Muscle of leg (tissue), 3 donors: ENCODE measurements at regions not wholly inside any gene's neighbourhood (a gene's known extent, or its start where the extent isn't known, plus 50 kb on each side); places are given as distances from the start of the nearest gene placed in this dataset.

Experiments used
- DNase-seq: peaks from one replicate; pipeline ENCODE4 v3.0.0; 2013
- H3K27ac ChIP-seq: one replicate; pipeline ENCODE4 v1.5.1; 2013; ENCODE audit warnings: mild to moderate bottlenecking, low read length, control low read depth
- H3K27me3 ChIP-seq: one replicate; pipeline ENCODE4 v1.6.1; 2013; ENCODE audit warnings: low read length; ENCODE audit not compliant: control insufficient read depth, insufficient read depth
- H3K36me3 ChIP-seq: one replicate; pipeline ENCODE4 v1.6.1; 2013; ENCODE audit warnings: low read length; ENCODE audit not compliant: control insufficient read depth, insufficient read depth
- H3K4me1 ChIP-seq: one replicate; pipeline ENCODE4 v1.6.1; 2013; ENCODE audit warnings: low read length; ENCODE audit not compliant: control insufficient read depth, insufficient read depth
- H3K4me3 ChIP-seq: one replicate; pipeline ENCODE4 v1.5.1; 2013; ENCODE audit warnings: low read length, control low read depth
- H3K9me3 ChIP-seq: replicated peaks from 2 replicates; pipeline ENCODE4 v1.6.1; 2013; ENCODE audit warnings: low read depth, low read length; ENCODE audit not compliant: control insufficient read depth
- WGBS: methylation state at CpG from one replicate; pipeline ENCODE4 v1.1.5; 2013; ENCODE audit warnings: missing lambda C conversion rate; ENCODE audit not compliant: insufficient coverage; 5-methylcytosine and 5-hydroxymethylcytosine counted together

DNA sequence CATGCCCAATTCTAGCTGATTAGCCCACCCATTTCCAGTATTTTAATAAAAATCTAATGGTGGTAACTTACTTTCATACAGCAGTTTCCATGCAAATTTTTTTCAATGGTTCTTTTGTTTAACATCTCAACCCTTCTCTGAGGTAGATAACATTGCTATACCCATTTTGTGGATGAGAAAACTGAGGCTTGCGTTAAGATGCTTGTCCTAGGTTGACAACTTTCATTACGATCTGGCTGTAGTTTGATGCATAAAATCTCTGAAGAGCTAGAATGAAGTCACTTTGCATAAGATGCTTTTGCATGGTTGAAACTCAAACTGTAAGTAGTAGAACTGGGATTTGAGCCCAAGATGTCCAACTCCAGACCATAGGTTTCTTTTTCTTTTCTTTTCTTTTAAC, 309.5 kb upstream of the PODXL start:
- Histone ChIP-seq H3K4me1 (peaks cover 2% of the 10 kb centered on the region), H3K9me3 (no peaks in the 10 kb centered on the region), H3K27ac (no peak overlapping the region), H3K27me3 (no peaks in the 10 kb centered on the region), H3K4me3 (no peak overlapping the region), H3K36me3 (no peaks in the 10 kb centered on the region)
- no peak for DNase-seq
- WGBS, result no CpG with 5 or more reads among the region's 2 CpGs

DNA sequence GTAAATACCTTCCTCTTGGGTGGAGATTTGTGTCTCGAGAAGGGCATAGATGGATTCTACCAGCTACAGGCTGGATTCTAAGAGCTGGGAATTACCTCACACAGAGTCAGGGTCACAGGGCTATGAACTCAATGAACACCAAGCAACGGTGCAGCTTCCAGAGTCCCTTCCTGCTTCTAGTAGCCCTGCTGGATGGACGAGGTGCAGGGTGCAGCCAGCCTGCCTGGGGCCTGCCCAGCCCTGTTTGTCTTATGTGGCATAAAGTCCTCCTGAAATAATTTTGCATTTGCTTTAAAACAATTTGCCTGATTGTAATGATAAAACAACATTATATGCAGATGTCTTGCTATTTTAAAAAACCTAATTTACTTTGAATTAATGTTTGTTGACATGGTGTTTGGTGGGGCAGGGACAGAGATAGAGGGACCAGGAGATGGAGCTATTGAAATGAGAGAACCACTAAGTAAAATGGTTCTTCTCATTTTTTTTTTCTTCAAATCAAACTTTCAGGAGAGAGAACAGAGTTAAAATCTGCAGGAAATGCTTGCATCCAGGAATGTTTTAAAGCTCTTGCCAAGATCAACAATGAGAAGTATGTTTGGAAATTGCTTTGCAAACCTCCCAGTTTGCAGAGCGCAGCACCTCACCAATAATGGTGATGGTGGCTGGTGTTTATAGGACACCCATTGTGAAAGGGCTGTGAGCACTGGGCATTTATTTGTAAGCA, 305.4 kb upstream of the PODXL start:
- H3K36me3 ChIP-seq, result no peaks in the 10 kb centered on the region
- peaks cover 2% of the 10 kb centered on the region for H3K4me1 ChIP-seq
- H3K27ac ChIP-seq, result no peak overlapping the region
- WGBS, result 33% methylated on average over 1 of the region's 4 CpGs
- no peaks in the 10 kb centered on the region for H3K27me3 ChIP-seq
- no peaks in the 10 kb centered on the region for H3K9me3 ChIP-seq
- H3K4me3 ChIP-seq, result no peak overlapping the region
- peak; percentile 10 for DNase-seq

DNA sequence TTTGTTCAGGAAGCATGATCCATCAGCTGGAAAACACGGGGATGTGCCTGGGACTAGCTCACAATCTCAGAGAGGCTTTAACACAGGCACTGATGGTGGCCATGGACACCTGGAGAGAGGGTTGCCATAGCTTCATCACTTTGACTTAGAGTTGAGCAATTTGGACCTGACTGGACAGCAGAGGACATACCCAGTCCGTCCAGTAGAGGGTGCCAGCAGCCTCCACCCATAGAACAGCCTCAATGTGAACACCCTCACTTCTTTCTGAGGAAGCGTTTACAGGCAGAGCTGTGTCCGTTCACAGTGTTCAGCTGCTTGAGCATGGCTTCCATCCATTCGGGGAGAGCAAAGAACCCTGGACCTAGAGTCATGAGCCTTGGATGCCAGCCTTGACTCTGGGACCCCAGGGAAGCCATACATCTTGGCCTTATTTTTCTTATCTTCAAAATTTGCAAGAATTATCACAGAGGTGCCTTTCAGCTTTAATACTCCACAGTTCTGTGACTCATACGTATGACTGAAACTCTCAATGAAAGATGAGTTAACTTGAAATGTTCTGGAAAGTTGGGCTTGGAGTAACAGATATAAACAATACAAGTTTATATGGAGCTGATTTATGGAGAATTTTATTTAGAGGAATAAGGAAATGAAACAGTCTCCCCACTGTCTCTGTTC, 302.9 kb upstream of the PODXL start:
- Histone ChIP-seq H3K36me3 (no peaks in the 10 kb centered on the region), H3K27ac (no peak overlapping the region), H3K4me3 (no peak overlapping the region), H3K9me3 (no peaks in the 10 kb centered on the region), H3K4me1 (peaks cover 2% of the 10 kb centered on the region), H3K27me3 (no peaks in the 10 kb centered on the region)
- DNase-seq, result peak; percentile 43
- WGBS, result 0% methylated on average over 5 of the region's 6 CpGs

DNA sequence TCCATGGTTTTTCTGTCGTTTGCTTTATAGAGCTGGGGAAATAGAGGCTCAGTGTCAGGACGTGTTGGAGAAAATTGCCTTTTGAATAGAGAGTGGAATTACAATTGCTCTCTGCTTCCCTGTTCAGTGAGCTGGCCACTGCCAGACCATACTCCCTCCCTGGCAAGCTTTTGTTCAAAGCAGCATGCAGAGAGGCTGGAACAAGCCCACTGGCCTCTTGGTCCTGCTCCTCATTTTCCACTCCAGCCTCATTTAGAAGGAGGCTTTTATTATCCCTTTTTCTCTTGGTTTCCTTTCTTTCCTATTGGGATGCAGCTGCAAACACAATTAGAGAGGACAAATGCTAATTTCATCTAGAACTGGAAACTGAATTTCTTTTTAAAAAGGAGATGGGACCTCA, 302.2 kb upstream of the PODXL start:
- H3K27me3 ChIP-seq, result no peaks in the 10 kb centered on the region
- H3K36me3 ChIP-seq, result no peaks in the 10 kb centered on the region
- H3K27ac ChIP-seq, result no peak overlapping the region
- no CpG with 5 or more reads among the region's 2 CpGs for WGBS
- no peak overlapping the region for H3K4me3 ChIP-seq
- peaks cover 2% of the 10 kb centered on the region for H3K4me1 ChIP-seq
- peak; percentile 73 for DNase-seq
- peaks cover 1% of the 10 kb centered on the region for H3K9me3 ChIP-seq

DNA sequence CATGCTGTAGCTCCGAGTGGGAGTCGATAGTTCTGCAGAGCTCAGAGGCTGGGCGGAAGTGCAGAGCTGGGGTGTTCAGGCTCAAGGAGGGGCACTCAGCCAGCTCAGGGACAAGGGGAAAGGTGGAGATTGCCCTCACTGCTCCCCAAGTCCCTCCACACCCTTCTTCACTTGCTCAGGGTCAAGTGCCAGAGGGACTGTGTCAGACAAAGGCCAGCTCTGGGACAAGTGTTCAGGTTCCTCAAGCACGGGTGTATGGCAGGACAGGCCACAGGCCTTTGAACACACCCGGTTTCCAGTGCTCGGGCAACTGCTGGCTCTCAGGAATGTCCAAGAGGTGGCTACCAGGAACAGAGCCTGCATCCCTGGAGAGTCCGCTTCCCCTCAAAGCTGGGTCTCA, 293.0 kb upstream of the PODXL start:
- no peak for DNase-seq
- peaks cover 7% of the 10 kb centered on the region for H3K4me1 ChIP-seq
- peaks cover 4% of the 10 kb centered on the region for H3K9me3 ChIP-seq
- 78% methylated on average over 7 of the region's 7 CpGs for WGBS
- H3K27ac ChIP-seq, result no peak overlapping the region
- no peak overlapping the region for H3K4me3 ChIP-seq
- H3K36me3 ChIP-seq, result no peaks in the 10 kb centered on the region
- H3K27me3 ChIP-seq, result peaks cover 4% of the 10 kb centered on the region

DNA sequence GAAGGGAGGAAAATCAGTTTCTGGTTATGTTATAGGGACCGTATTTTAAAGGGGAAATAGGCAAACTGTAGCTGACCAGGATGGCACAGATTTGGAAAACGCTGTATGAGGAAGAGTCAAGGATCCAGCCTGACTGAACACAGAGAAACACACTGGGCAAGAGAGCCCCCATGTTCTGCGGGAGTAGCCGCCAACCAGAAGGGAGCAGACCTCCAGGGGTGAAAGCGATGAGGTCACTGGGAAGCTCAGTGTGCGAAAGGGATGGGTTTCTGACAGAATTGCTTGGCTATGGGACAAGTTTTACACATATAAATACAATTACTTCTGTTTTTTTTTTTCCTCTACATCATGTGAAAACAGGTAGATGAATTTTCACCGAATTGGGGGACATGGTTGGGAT, 291.6 kb upstream of the PODXL start:
- no peaks in the 10 kb centered on the region for H3K9me3 ChIP-seq
- H3K36me3 ChIP-seq, result no peaks in the 10 kb centered on the region
- H3K27me3 ChIP-seq, result peaks cover 4% of the 10 kb centered on the region
- peaks cover 15% of the 10 kb centered on the region for H3K4me1 ChIP-seq
- WGBS, result 85% methylated on average over 4 of the region's 7 CpGs
- H3K4me3 ChIP-seq, result no peak overlapping the region
- DNase-seq, result no peak
- no peak overlapping the region for H3K27ac ChIP-seq

DNA sequence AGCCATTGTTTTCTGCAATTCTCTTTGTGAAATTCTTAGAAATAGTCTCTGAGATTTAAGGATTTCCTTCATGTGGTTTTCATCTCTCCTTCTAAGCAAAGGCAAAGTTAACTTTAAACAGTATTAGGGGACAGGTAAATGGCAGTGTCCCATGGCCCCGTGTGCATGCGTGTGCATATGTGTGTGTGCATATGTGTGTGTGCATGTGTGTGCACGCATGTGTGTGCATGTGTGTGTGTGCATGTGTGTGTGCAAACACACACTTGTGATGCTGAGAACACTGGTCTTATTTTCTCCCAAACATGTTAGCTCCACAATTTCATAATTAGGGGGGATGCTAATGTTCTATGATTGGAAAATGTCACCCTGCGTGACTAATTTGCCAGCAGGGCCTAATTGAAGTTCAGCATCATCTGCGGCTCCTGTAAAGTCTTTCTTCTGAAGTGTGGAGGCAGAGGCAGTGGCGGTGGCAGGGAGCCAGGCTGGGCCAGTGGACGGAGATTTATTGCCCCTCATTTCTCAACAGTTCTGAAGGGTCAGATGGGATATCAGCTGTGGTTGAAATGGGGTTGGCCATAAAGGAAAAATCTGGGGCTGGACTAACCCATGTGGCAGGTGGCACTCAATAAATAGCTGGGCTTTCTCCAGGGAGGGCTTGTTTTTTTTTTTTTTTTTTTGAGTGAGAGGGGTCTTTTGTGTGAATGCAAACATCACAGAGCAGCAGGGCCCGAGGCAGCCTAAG, 289.3 kb upstream of the PODXL start:
- DNase-seq, result no peak
- Histone ChIP-seq H3K4me1 (peaks cover 11% of the 10 kb centered on the region), H3K36me3 (no peaks in the 10 kb centered on the region), H3K27ac (no peak overlapping the region), H3K4me3 (no peak overlapping the region), H3K9me3 (no peaks in the 10 kb centered on the region), H3K27me3 (peaks cover 4% of the 10 kb centered on the region)
- 55% methylated on average over 5 of the region's 8 CpGs for WGBS

DNA sequence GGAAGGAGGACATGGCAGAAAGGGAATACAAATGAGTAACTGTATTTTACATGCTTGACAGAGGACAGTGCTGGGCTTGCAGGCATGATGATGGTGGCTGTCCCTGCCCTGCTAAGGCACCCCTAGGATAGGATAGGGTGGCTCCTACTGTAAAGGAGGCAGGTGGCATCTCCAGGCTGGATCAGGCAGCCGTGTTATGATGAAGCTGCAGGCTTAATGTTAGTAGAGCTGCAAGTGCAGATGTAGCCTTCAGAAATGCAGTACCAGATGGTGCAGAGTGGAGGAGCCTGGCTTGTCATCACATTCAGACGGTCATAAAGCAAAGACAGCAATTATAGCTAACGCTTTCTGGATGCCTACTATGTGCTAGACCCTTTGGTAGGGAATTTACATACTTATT, 287.9 kb upstream of the PODXL start:
- H3K4me1 ChIP-seq, result peaks cover 11% of the 10 kb centered on the region
- H3K27ac ChIP-seq, result no peak overlapping the region
- DNase-seq, result no peak
- peaks cover 2% of the 10 kb centered on the region for H3K27me3 ChIP-seq
- 0% methylated on average over 1 of the region's 3 CpGs for WGBS
- H3K9me3 ChIP-seq, result no peaks in the 10 kb centered on the region
- no peaks in the 10 kb centered on the region for H3K36me3 ChIP-seq
- H3K4me3 ChIP-seq, result no peak overlapping the region

DNA sequence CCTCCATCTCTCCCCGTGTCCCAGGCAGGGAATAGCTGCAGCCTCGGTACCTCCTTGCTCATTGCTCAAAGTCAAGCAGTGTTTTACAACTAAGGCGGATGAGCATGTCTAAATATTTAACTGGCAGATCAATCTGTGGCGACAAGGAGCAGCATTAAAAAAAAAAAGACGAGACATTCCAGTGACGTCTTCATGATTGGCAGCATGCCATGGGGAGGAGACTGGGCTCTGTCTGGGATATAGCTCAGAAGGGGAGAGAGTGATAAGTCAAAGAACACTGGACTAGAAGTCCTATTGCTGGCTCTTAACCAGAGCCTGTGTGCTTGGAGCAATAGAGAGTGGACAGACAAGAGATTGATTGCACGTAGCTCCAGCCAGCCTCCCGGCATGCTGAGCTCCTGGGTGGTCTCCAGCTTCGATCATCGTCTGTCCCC, 287.5 kb upstream of the PODXL start:
- H3K36me3 ChIP-seq, result no peaks in the 10 kb centered on the region
- DNase-seq, result peak; percentile 66
- H3K27ac ChIP-seq, result no peak overlapping the region
- 14% methylated on average over 8 of the region's 10 CpGs for WGBS
- peaks cover 11% of the 10 kb centered on the region for H3K4me1 ChIP-seq
- peaks cover 2% of the 10 kb centered on the region for H3K27me3 ChIP-seq
- no peak overlapping the region for H3K4me3 ChIP-seq
- no peaks in the 10 kb centered on the region for H3K9me3 ChIP-seq

DNA sequence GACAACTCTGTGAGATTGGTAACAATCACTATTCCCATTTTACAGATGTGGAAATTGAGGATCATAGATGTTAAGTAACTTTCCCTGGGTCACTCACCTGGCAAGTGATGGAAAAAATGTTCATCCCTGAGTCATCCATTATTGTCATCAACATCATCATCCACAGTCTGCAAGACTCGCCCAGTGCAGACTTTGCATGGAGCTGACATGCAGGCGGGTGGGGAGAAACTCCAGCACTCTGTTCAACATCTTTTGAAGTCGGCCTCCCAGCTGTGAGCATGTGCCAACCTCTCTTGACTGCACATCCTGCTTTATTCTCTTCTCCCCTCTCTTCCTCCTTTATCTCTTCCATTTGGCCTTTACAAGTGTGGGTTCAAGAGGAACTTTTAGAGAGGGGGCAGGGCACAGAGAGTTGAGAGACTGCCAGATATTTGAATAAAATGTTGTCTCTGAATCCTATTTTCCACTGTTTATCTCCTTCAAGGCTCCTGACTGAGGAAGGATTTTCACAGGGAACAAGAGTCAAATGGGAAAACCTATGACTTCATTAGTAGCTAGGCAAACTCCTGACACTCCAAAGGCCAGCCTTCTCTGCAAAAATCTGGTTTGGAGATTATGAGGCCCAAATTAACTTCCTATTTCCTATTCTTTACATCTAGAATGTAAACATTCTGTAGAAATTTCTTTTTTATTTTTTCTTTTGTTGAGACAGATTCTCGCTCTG, 283.7 kb upstream of the PODXL start:
- 65% methylated on average over 2 of the region's 4 CpGs for WGBS
- no peak overlapping the region for H3K4me3 ChIP-seq
- no peaks in the 10 kb centered on the region for H3K36me3 ChIP-seq
- H3K4me1 ChIP-seq, result peaks cover 8% of the 10 kb centered on the region
- DNase-seq, result no peak
- H3K27me3 ChIP-seq, result no peaks in the 10 kb centered on the region
- H3K27ac ChIP-seq, result no peak overlapping the region
- H3K9me3 ChIP-seq, result no peaks in the 10 kb centered on the region
